ENCODE measurements at regions not wholly inside any gene's neighbourhood (a gene's known extent, or its start where the extent isn't known, plus 50 kb on each side); places are given as distances from the start of the nearest gene placed in this dataset.

DNA sequence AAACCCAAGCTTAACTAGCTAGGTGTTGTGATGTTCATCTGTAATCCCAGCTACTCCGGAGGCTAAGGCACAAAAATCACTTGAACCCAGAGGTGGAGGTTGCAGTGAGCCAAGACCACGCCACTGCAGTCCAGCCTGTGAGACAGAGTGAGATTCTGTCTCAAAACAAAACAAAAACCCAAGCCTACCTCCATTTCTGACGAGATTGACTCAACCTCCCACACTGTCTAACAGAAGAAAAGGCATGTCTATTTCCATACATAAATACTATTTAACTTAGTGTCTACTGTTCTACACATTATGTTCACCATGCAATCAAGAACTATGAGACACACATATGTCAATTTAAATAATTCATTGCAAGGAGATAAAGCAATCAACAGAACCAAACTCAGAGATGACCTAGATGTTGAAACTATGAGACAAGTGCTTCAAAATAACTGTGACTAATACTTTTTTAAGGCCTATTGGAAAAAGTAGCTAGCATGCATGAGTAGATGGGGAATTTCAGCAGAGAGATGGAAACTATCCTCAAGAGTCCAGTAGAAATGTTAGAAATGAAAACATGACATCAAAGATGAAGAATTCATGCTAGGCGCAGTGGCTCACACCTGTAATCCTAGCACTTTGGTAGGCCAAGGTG is 75.9 kb upstream of the DHRS4 start:
- no peaks in the 10 kb centered on the region for H3K9me3 ChIP-seq (ENCODE audit: control insufficient read depth in 4 of 4, low read length in 3 of 4)
- 91% methylated on average over 4 of the region's 4 CpGs for WGBS

DNA sequence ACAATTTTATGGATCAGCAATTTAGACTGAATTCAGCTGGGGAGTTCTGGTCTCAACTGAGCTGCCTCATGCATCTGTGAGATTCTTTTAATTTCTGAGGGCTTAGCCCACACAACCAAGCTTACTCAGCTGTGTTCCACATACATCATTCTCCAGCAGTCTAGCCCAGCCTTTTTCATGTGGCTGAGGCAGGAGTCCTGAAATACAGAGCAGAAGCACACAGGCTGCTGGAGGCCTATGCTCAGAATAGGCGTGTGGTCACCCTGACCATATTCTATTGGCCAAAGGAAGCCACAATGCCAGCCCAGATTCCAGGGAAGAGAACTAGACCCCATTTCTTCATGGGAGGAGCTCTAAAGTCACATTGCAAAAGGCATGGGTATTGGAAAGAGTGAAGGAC is 72.3 kb upstream of the DHRS4 start:
- no peak overlapping the region for H3K9ac ChIP-seq (ENCODE audit: low read depth in 1 of 2, low read length in 2 of 2)
- no peaks in the 10 kb centered on the region for H3K9me3 ChIP-seq (ENCODE audit: control insufficient read depth in 4 of 4, low read length in 3 of 4)
- H3K27me3 ChIP-seq (ENCODE audit: control insufficient read depth in 4 of 4, insufficient read depth in 4 of 4, low read length in 3 of 4): no peaks in the 10 kb centered on the region
- H3K27ac ChIP-seq (ENCODE audit: low read depth in 1 of 2, low read length in 2 of 2): no peak overlapping the region
- no peak for DNase-seq (ENCODE audit: low spot score)
- H3K4me3 ChIP-seq (ENCODE audit: low read depth in 1 of 3, low read length in 3 of 3): no peak overlapping the region
- no peaks in the 10 kb centered on the region for H3K36me3 ChIP-seq (ENCODE audit: control insufficient read depth in 4 of 4, insufficient read depth in 3 of 4, low read depth in 1 of 4, low read length in 3 of 4)
- no peaks in the 10 kb centered on the region for H3K4me1 ChIP-seq (ENCODE audit: control insufficient read depth in 4 of 4, insufficient read depth in 4 of 4, low read length in 3 of 4)
- no peak for TF ChIP-seq EGR1 (IDR thresholded peaks at IDR 0.05; ENCODE audit: low read depth in 2 of 2)
- no peak for TF ChIP-seq SP1 (IDR thresholded peaks at IDR 0.05)
- no peak for TF ChIP-seq RXRA (IDR thresholded peaks at IDR 0.05)
- 98% methylated on average over 1 of the region's 1 CpG for WGBS

More for the DNA sequence above, 75.9 kb upstream of the DHRS4 start:
- no peaks in the 10 kb centered on the region for H3K27me3 ChIP-seq (ENCODE audit: control insufficient read depth in 4 of 4, insufficient read depth in 4 of 4, low read length in 3 of 4)
- H3K4me3 ChIP-seq (ENCODE audit: low read depth in 1 of 3, low read length in 3 of 3): no peak overlapping the region
- no peaks in the 10 kb centered on the region for H3K4me1 ChIP-seq (ENCODE audit: control insufficient read depth in 4 of 4, insufficient read depth in 4 of 4, low read length in 3 of 4)
- TF ChIP-seq RAD21 (IDR thresholded peaks at IDR 0.05) (no peak), RXRA (IDR thresholded peaks at IDR 0.05) (no peak), NR2F2 (IDR thresholded peaks at IDR 0.05) (no peak), TAF1 (conservative IDR thresholded peaks at IDR 0.05) (no peak), HNF4A (conservative IDR thresholded peaks at IDR 0.05) (no peak), SP1 (IDR thresholded peaks at IDR 0.05) (no peak), JUND (IDR thresholded peaks at IDR 0.05) (no peak), FOXA2 (IDR thresholded peaks at IDR 0.05) (no peak)
- TF ChIP-seq, protein P1, sequence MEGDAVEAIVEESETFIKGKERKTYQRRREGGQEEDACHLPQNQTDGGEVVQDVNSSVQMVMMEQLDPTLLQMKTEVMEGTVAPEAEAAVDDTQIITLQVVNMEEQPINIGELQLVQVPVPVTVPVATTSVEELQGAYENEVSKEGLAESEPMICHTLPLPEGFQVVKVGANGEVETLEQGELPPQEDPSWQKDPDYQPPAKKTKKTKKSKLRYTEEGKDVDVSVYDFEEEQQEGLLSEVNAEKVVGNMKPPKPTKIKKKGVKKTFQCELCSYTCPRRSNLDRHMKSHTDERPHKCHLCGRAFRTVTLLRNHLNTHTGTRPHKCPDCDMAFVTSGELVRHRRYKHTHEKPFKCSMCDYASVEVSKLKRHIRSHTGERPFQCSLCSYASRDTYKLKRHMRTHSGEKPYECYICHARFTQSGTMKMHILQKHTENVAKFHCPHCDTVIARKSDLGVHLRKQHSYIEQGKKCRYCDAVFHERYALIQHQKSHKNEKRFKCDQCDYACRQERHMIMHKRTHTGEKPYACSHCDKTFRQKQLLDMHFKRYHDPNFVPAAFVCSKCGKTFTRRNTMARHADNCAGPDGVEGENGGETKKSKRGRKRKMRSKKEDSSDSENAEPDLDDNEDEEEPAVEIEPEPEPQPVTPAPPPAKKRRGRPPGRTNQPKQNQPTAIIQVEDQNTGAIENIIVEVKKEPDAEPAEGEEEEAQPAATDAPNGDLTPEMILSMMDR (IDR thresholded peaks at IDR 0.05; ENCODE audit: low read depth, low read length, missing input control): no peak
- TF ChIP-seq, protein P2, sequence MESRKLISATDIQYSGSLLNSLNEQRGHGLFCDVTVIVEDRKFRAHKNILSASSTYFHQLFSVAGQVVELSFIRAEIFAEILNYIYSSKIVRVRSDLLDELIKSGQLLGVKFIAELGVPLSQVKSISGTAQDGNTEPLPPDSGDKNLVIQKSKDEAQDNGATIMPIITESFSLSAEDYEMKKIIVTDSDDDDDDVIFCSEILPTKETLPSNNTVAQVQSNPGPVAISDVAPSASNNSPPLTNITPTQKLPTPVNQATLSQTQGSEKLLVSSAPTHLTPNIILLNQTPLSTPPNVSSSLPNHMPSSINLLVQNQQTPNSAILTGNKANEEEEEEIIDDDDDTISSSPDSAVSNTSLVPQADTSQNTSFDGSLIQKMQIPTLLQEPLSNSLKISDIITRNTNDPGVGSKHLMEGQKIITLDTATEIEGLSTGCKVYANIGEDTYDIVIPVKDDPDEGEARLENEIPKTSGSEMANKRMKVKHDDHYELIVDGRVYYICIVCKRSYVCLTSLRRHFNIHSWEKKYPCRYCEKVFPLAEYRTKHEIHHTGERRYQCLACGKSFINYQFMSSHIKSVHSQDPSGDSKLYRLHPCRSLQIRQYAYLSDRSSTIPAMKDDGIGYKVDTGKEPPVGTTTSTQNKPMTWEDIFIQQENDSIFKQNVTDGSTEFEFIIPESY (IDR thresholded peaks at IDR 0.05): no peak
- no peak for DNase-seq (ENCODE audit: low spot score)
- H3K27ac ChIP-seq (ENCODE audit: low read depth in 1 of 2, low read length in 2 of 2): no peak overlapping the region
- H3K9ac ChIP-seq (ENCODE audit: low read depth in 1 of 2, low read length in 2 of 2): no peak overlapping the region
- H3K36me3 ChIP-seq (ENCODE audit: control insufficient read depth in 4 of 4, insufficient read depth in 3 of 4, low read depth in 1 of 4, low read length in 3 of 4): no peaks in the 10 kb centered on the region

DNA sequence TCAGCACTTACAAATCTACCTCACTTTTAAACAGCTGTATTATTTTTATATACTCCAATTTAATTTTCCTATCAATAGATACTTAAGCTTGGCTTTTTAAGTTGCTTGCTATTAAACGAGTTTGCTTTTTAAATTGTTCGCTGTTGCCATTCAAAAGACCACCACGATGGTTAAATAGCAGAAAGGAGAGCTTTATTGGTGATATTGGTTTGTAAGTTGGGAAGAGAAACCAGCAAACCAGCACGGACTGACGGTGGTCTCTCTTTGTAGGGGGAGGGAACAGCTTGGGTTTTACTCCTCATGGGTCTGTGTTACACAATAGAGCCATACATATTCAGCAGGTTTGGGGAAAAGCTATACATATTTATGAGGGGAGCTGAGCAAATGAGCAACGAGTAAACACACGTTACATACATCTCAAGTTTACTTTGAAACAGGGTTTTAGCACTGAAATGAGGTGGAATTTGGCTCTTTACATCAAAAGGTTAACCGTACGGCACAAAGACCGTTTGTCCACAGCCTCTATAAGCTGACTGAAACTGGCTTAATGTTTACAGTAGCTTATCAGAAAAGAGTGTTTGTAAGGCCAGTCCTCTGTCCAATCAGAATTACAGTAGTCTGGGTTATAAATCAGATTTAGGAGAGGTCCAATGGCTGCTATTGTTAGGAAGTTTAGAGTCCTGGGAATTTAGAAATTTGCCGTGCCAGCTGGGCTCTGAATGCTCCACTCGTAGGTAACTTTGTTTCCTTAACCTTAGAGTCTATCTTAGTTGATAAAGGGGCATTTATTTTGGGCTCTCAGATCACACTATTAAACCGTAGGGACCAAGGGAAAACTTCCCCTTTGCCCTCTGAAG is 69.7 kb upstream of the DHRS4 start:
- H3K9me3 ChIP-seq (ENCODE audit: control insufficient read depth in 4 of 4, low read length in 3 of 4): peaks cover 0 to 8% (median 0%) of the 10 kb centered on the region in 4 donors
- H3K4me1 ChIP-seq (ENCODE audit: control insufficient read depth in 4 of 4, insufficient read depth in 4 of 4, low read length in 3 of 4): no peaks in the 10 kb centered on the region
- H3K9ac ChIP-seq (ENCODE audit: low read depth in 1 of 2, low read length in 2 of 2): no peak overlapping the region
- H3K27me3 ChIP-seq (ENCODE audit: control insufficient read depth in 4 of 4, insufficient read depth in 4 of 4, low read length in 3 of 4): no peaks in the 10 kb centered on the region
- H3K4me3 ChIP-seq (ENCODE audit: low read depth in 1 of 3, low read length in 3 of 3): no peak overlapping the region
- H3K27ac ChIP-seq (ENCODE audit: low read depth in 1 of 2, low read length in 2 of 2): no peak overlapping the region
- no peak for DNase-seq (ENCODE audit: low spot score)
- WGBS: 46% methylated on average over 13 of the region's 13 CpGs
- TF ChIP-seq HNF4A (conservative IDR thresholded peaks at IDR 0.05): no peak
- no peaks in the 10 kb centered on the region for H3K36me3 ChIP-seq (ENCODE audit: control insufficient read depth in 4 of 4, insufficient read depth in 3 of 4, low read depth in 1 of 4, low read length in 3 of 4)

All from liver (tissue), 8 donors.